ENCODE measurements at regions not wholly inside any gene's neighbourhood (a gene's known extent, or its start where the extent isn't known, plus 50 kb on each side); places are given as distances from the start of the nearest gene placed in this dataset.
"Not testable (repeated sequence)": the region's sequence is repeated elsewhere in the genome, so short reads cannot be mapped to it uniquely, and the experiment has no call there.

GRCh38 chr6:165842281-165842936 lies 179.4 kb upstream of the PDE10A start:
- DNase-seq, result no peak

GRCh38 chr6:165841153-165841558 lies 178.1 kb upstream of the PDE10A start:
- no peak for DNase-seq

- no peak for DNase-seq
These were observed 175.1 kb upstream of the PDE10A start for GRCh38 chr6:165837948-165838745.

GRCh38 chr6:165836648-165837047 lies 173.6 kb upstream of the PDE10A start:
- not testable (repeated sequence) for DNase-seq

- no peak for DNase-seq
These were observed 172.4 kb upstream of the PDE10A start for GRCh38 chr6:165835410-165835851.

GRCh38 chr6:165834613-165835259 lies 171.7 kb upstream of the PDE10A start:
- no peak for DNase-seq

GRCh38 chr6:165833355-165833754 lies 170.3 kb upstream of the PDE10A start:
- no peak for DNase-seq

- DNase-seq, result no peak
These were observed 168.9 kb upstream of the PDE10A start for GRCh38 chr6:165831812-165832510.

GRCh38 chr6:165830761-165831160 lies 167.7 kb upstream of the PDE10A start:
- DNase-seq, result no peak

GRCh38 chr6:165829376-165829775 lies 166.3 kb upstream of the PDE10A start:
- no peak for DNase-seq

GRCh38 chr6:165827190-165827518 lies 164.1 kb upstream of the PDE10A start:
- DNase-seq, result no peak

GRCh38 chr6:165826487-165827189 lies 163.6 kb upstream of the PDE10A start:
- DNase-seq, result no peak

- DNase-seq, result no peak
These were observed 162.3 kb upstream of the PDE10A start for GRCh38 chr6:165825256-165825815.

GRCh38 chr6:165823609-165824326 lies 160.7 kb upstream of the PDE10A start:
- no peak for DNase-seq

- DNase-seq, result no peak
These were observed 159.5 kb upstream of the PDE10A start for GRCh38 chr6:165822501-165822900.

GRCh38 chr6:165821754-165822153 lies 158.7 kb upstream of the PDE10A start:
- no peak for DNase-seq

GRCh38 chr6:165820934-165821333 lies 157.9 kb upstream of the PDE10A start:
- no peak for DNase-seq

- no peak for DNase-seq
These were observed 157.4 kb upstream of the PDE10A start for GRCh38 chr6:165820407-165820806.

GRCh38 chr6:165819394-165819793 lies 156.4 kb upstream of the PDE10A start:
- DNase-seq, result no peak

GRCh38 chr6:165818200-165818599 lies 155.2 kb upstream of the PDE10A start:
- DNase-seq, result no peak

GRCh38 chr6:165817771-165818170 lies 154.7 kb upstream of the PDE10A start:
- DNase-seq, result no peak

GRCh38 chr6:165817148-165817547 lies 154.1 kb upstream of the PDE10A start:
- DNase-seq, result no peak
